Aorta (tissue), 5 donors: ENCODE measurements at regions not wholly inside any gene's neighbourhood (a gene's known extent, or its start where the extent isn't known, plus 50 kb on each side); places are given as distances from the start of the nearest gene placed in this dataset.

Experiments
- ATAC-seq: fragments of 200-7000 bp; cut with Tn5 transposase; one replicate; pipeline ENCODE4 v1.9.1; 2022; ENCODE audit warnings: moderate library complexity; ENCODE audit not compliant: low FRiP score
- DNase-seq, 2 donors: peaks; one replicate each; pipeline ENCODE4 v3.0.0-alpha.2; 2020
- H3K27ac ChIP-seq, 2 donors: one replicate each; pipeline ENCODE4 v1.5.1; 2013; ENCODE audit warnings: low read length in 2 of 2, mild to moderate bottlenecking in 2 of 2, moderate library complexity in 2 of 2, control low read depth in 1 of 2, inconsistent platforms in 1 of 2, low read depth in 1 of 2
- H3K27me3 ChIP-seq, 2 donors: one replicate each; pipeline ENCODE4 v1.6.1; 2013; ENCODE audit warnings: control low read depth in 1 of 2, low read length in 1 of 2, mild to moderate bottlenecking in 1 of 2, moderate library complexity in 1 of 2; ENCODE audit not compliant: insufficient read depth in 2 of 2, control insufficient read depth in 1 of 2
- H3K36me3 ChIP-seq, 2 donors: one replicate each; pipeline ENCODE4 v1.6.1; 2013; ENCODE audit warnings: control low read depth in 1 of 2, low read length in 1 of 2, mild to moderate bottlenecking in 1 of 2; ENCODE audit not compliant: insufficient read depth in 2 of 2, control insufficient read depth in 1 of 2
- H3K4me1 ChIP-seq, 2 donors: one replicate each; pipeline ENCODE4 v1.6.1; 2013; ENCODE audit warnings: low read length in 2 of 2, control low read depth in 1 of 2, mild to moderate bottlenecking in 1 of 2, moderate library complexity in 1 of 2; ENCODE audit not compliant: insufficient read depth in 2 of 2, control insufficient read depth in 1 of 2
- H3K4me3 ChIP-seq, 2 donors: one replicate each; pipeline ENCODE4 v1.5.1; 2013; ENCODE audit warnings: low read length in 2 of 2, control low read depth in 1 of 2, mild to moderate bottlenecking in 1 of 2
- H3K9me3 ChIP-seq: one replicate; pipeline ENCODE4 v1.6.1; 2013; ENCODE audit warnings: mild to moderate bottlenecking, low read length; ENCODE audit not compliant: control insufficient read depth
- WGBS, 2 donors: extraction: QIAGEN DNeasy Blood & Tissue Kit; methylation state at CpG; one replicate each; pipeline ENCODE4 v1.1.7; 2013; 5-methylcytosine and 5-hydroxymethylcytosine counted together
- intact Hi-C, 2 donors: fragments of 100-400 bp; cut with DNase I; formaldehyde crosslinking; loops; one replicate each; pipeline versions ENCODE4 v1.14.2 to v1.15.0; 2022
- donor health status: healthy with polysubstance abuse.
- donor health status: Bipolar disorder and iron deficiency.
- donor health status: DM: no; HTN: no; CAD: no.
- donor health status: DM: no; HTN: no; CAD: no.
- donor health status: DM: yes; HTN: yes; CAD: no.

- Histone ChIP-seq H3K4me3 (no peak overlapping the region), H3K36me3 (no peaks in the 10 kb centered on the region), H3K27me3 (no peaks in the 10 kb centered on the region), H3K27ac (no peak overlapping the region), H3K9me3 (no peaks in the 10 kb centered on the region), H3K4me1 (no peaks in the 10 kb centered on the region)
- 90 to 93% methylated on average over 2 of the region's 2 CpGs for WGBS, 2 donors
- intact Hi-C loops = no loop called here
- DNase-seq (no peak), ATAC-seq (no peak)
Measured at GRCh38 chr2:183214680-183215079, 90.4 kb downstream of the NUP35 start.

GRCh38 chr2:183215917-183216316 is 91.7 kb downstream of the NUP35 start:
- H3K27ac ChIP-seq = no peak overlapping the region
- no peak overlapping the region for H3K4me3 ChIP-seq
- no peaks in the 10 kb centered on the region for H3K36me3 ChIP-seq
- no peaks in the 10 kb centered on the region for H3K9me3 ChIP-seq
- H3K27me3 ChIP-seq = no peaks in the 10 kb centered on the region
- intact Hi-C loops = no loop called here
- DNase-seq = no peak
- no peaks in the 10 kb centered on the region for H3K4me1 ChIP-seq
- ATAC-seq = no peak
- 1 to 19% methylated on average over 1 of the region's 1 CpG for WGBS, 2 donors

- 6 to 13% methylated on average over 3 of the region's 3 CpGs for WGBS, 2 donors
- Histone ChIP-seq H3K27me3 (no peaks in the 10 kb centered on the region), H3K4me3 (no peak overlapping the region), H3K27ac (no peak overlapping the region), H3K9me3 (no peaks in the 10 kb centered on the region), H3K4me1 (no peaks in the 10 kb centered on the region), H3K36me3 (no peaks in the 10 kb centered on the region)
- intact Hi-C loops = no loop called here
- no peak for DNase-seq
- ATAC-seq = no peak
Measured at GRCh38 chr2:183219888-183220287, 95.6 kb downstream of the NUP35 start.

- no peak for ATAC-seq
- intact Hi-C loops = no loop called here
- no peaks in the 10 kb centered on the region for H3K9me3 ChIP-seq
- no peaks in the 10 kb centered on the region for H3K36me3 ChIP-seq
- DNase-seq = no peak
- H3K4me3 ChIP-seq = no peak overlapping the region
- H3K27ac ChIP-seq = no peak overlapping the region
- no peaks in the 10 kb centered on the region for H3K27me3 ChIP-seq
- WGBS, 2 donors = 66 to 73% methylated on average over 5 of the region's 5 CpGs
- no peaks in the 10 kb centered on the region for H3K4me1 ChIP-seq
Measured at GRCh38 chr2:183222751-183223150, 98.5 kb downstream of the NUP35 start.

- intact Hi-C loops = no loop called here
- H3K9me3 ChIP-seq = no peaks in the 10 kb centered on the region
- ATAC-seq = no peak
- no peaks in the 10 kb centered on the region for H3K4me1 ChIP-seq
- DNase-seq = no peak
- H3K36me3 ChIP-seq = no peaks in the 10 kb centered on the region
- H3K27ac ChIP-seq = no peak overlapping the region
- H3K4me3 ChIP-seq = no peak overlapping the region
- no peaks in the 10 kb centered on the region for H3K27me3 ChIP-seq
Measured at GRCh38 chr2:183224948-183225347, 100.7 kb downstream of the NUP35 start.

GRCh38 chr2:183227176-183227575 is 102.9 kb downstream of the NUP35 start:
- no peaks in the 10 kb centered on the region for H3K36me3 ChIP-seq
- no peak for ATAC-seq
- no peaks in the 10 kb centered on the region for H3K9me3 ChIP-seq
- 56 to 57% methylated on average over 1 of the region's 1 CpG for WGBS, 2 donors
- intact Hi-C loops = no loop called here
- no peaks in the 10 kb centered on the region for H3K27me3 ChIP-seq
- no peak for DNase-seq
- H3K4me1 ChIP-seq = no peaks in the 10 kb centered on the region
- no peak overlapping the region for H3K27ac ChIP-seq
- no peak overlapping the region for H3K4me3 ChIP-seq

- no peaks in the 10 kb centered on the region for H3K4me1 ChIP-seq
- H3K27me3 ChIP-seq = no peaks in the 10 kb centered on the region
- DNase-seq = no peak
- 97 to 99% methylated on average over 2 of the region's 2 CpGs for whole genome bisulfite sequencing, 2 donors
- H3K4me3 ChIP-seq = no peak overlapping the region
- intact Hi-C loops = no loop called here
- H3K27ac ChIP-seq = no peak overlapping the region
- no peaks in the 10 kb centered on the region for H3K36me3 ChIP-seq
- no peaks in the 10 kb centered on the region for H3K9me3 ChIP-seq
- no peak for ATAC-seq
Measured at GRCh38 chr2:183229386-183229785, 105.1 kb downstream of the NUP35 start.

GRCh38 chr2:183232161-183232865 is 108.1 kb downstream of the NUP35 start:
- no peaks in the 10 kb centered on the region for H3K36me3 ChIP-seq
- no peak overlapping the region for H3K27ac ChIP-seq
- ATAC-seq = no peak
- WGBS, 2 donors = 94 to 100% methylated on average over 1 of the region's 1 CpG
- H3K4me3 ChIP-seq = no peak overlapping the region
- H3K9me3 ChIP-seq = no peaks in the 10 kb centered on the region
- no peaks in the 10 kb centered on the region for H3K27me3 ChIP-seq
- DNase-seq = no peak
- intact Hi-C loops = no loop called here
- no peaks in the 10 kb centered on the region for H3K4me1 ChIP-seq

GRCh38 chr2:183242937-183243336 is 118.7 kb downstream of the NUP35 start:
- H3K9me3 ChIP-seq = no peaks in the 10 kb centered on the region
- no peak for DNase-seq
- intact Hi-C loops = no loop called here
- ATAC-seq = no peak
- no peaks in the 10 kb centered on the region for H3K27me3 ChIP-seq
- 41 to 47% methylated on average over 3 of the region's 3 CpGs for WGBS, 2 donors
- no peak overlapping the region for H3K27ac ChIP-seq
- H3K4me1 ChIP-seq = no peaks in the 10 kb centered on the region
- no peak overlapping the region for H3K4me3 ChIP-seq
- no peaks in the 10 kb centered on the region for H3K36me3 ChIP-seq
